WTC11 (cell line): ENCODE measurements at regions not wholly inside any gene's neighbourhood (a gene's known extent, or its start where the extent isn't known, plus 50 kb on each side); places are given as distances from the start of the nearest gene placed in this dataset.
A peak's percentile ranks its signal among the peaks of the same experiment; 100 is the strongest.

ENCODE experiments used
- ATAC-seq: fragments of 200-7000 bp; cut with Tn5 transposase; 2 replicates; pipeline ENCODE4 v1.10.0; 2021; ENCODE audit warnings: mild to moderate bottlenecking, moderate library complexity
- CTCF ChIA-PET: fragments of 300-600 bp; sonication (Branson Sonifier 250); formaldehyde crosslinking; loops from one replicate; lab custom pipeline; 2021; ENCODE audit warnings: antibody characterized with exemption; lab: Charles Lee
- POLR2A ChIA-PET: fragments of 350-600 bp; sonication (Branson Sonifier 250); formaldehyde crosslinking; loops from one replicate; lab custom pipeline; 2021; ENCODE audit warnings: antibody characterized with exemption; lab: Charles Lee
- DNase-seq: peaks from one replicate; pipeline ENCODE4 v3.0.0; 2021; ENCODE audit warnings: low spot score
- H3K27ac Mint-ChIP-seq: 2 replicates; pipeline ENCODE4 v1.8.0; 2021; ENCODE audit warnings: mixed read lengths
- H3K27me3 Mint-ChIP-seq: 2 replicates; pipeline ENCODE4 v1.8.0; 2021; ENCODE audit warnings: low read depth, mild to moderate bottlenecking, moderate library complexity, mixed read lengths
- H3K36me3 Mint-ChIP-seq: 2 replicates; pipeline ENCODE4 v1.8.0; 2021; ENCODE audit warnings: mixed read lengths
- H3K4me1 Mint-ChIP-seq: 2 replicates; pipeline ENCODE4 v1.8.0; 2022; ENCODE audit warnings: mixed read lengths
- H3K4me3 Mint-ChIP-seq: 2 replicates; pipeline ENCODE4 v1.8.0; 2021; ENCODE audit warnings: mild to moderate bottlenecking, moderate library complexity, mixed read lengths
- H3K9me3 Mint-ChIP-seq: 2 replicates; pipeline ENCODE4 v1.8.0; 2021; ENCODE audit warnings: mixed read lengths
- CREB1 ChIP-seq: sonication (generic); formaldehyde crosslinking; IDR thresholded peaks from 2 replicates; pipeline ENCODE4 v1.8.0; 2023; ENCODE audit warnings: mild to moderate bottlenecking, missing genetic modification reagents
- GABPB1 ChIP-seq: sonication (generic); formaldehyde crosslinking; IDR thresholded peaks from 2 replicates; pipeline ENCODE4 v1.8.1; 2023; ENCODE audit warnings: mild to moderate bottlenecking, missing genetic modification reagents
- IRF2 ChIP-seq: sonication (generic); formaldehyde crosslinking; IDR thresholded peaks from 2 replicates; pipeline ENCODE4 v1.8.0; 2022; ENCODE audit warnings: low read depth, missing genetic modification reagents, borderline replicate concordance
- NFYB ChIP-seq: sonication (generic); formaldehyde crosslinking; conservative IDR thresholded peaks from 2 replicates; pipeline ENCODE4 v1.8.0; 2022; ENCODE audit warnings: low read depth, missing genetic modification reagents
- NR1H2 ChIP-seq: sonication (generic); formaldehyde crosslinking; IDR thresholded peaks from 2 replicates; pipeline ENCODE4 v1.9.0; 2021; ENCODE audit warnings: mild to moderate bottlenecking, moderate library complexity, missing genetic modification reagents
- NR3C1 ChIP-seq: sonication (generic); formaldehyde crosslinking; conservative IDR thresholded peaks from 2 replicates; pipeline ENCODE4 v1.8.1; 2023; ENCODE audit warnings: low read depth, mild to moderate bottlenecking, missing genetic modification reagents
- OVOL2 ChIP-seq: fragments of 250-450 bp; sonication (Bioruptor Pico); IDR thresholded peaks from 2 replicates; pipeline ENCODE4 v1.9.0; 2021; ENCODE audit warnings: mild to moderate bottlenecking, borderline replicate concordance
- PRRX2 ChIP-seq: fragments of 250-450 bp; sonication (Bioruptor Pico); IDR thresholded peaks from 2 replicates; pipeline ENCODE4 v1.8.0; 2021; ENCODE audit warnings: mild to moderate bottlenecking
- RORB ChIP-seq: fragments of 250-450 bp; sonication (Bioruptor Pico); IDR thresholded peaks from 2 replicates; pipeline ENCODE4 v1.9.0; 2021; ENCODE audit warnings: mild to moderate bottlenecking
- ZNF138 ChIP-seq: sonication (generic); formaldehyde crosslinking; conservative IDR thresholded peaks from 2 replicates; pipeline ENCODE4 v1.8.1; 2022; ENCODE audit warnings: mild to moderate bottlenecking, moderate library complexity, missing genetic modification reagents
- ZNF396 ChIP-seq: fragments of 250-450 bp; sonication (Bioruptor Pico); IDR thresholded peaks from 2 replicates; pipeline ENCODE4 v1.8.0; 2021; ENCODE audit warnings: mild to moderate bottlenecking, moderate library complexity, borderline replicate concordance
- ZNF423 ChIP-seq: fragments of 250-450 bp; sonication (Bioruptor Pico); IDR thresholded peaks from 2 replicates; pipeline ENCODE4 v2.1.2; 2022; ENCODE audit warnings: mild to moderate bottlenecking, moderate library complexity
- TF ChIP-seq, protein P1 (sequence below): sonication (generic); formaldehyde crosslinking; IDR thresholded peaks from 2 replicates; pipeline ENCODE4 v1.8.0; 2022; ENCODE audit warnings: mild to moderate bottlenecking, missing genetic modification reagents
- TF ChIP-seq, protein P2 (sequence below): sonication (generic); formaldehyde crosslinking; IDR thresholded peaks from 2 replicates; pipeline ENCODE4 v1.8.0; 2023; ENCODE audit warnings: missing genetic modification reagents, mild to moderate bottlenecking, borderline replicate concordance
- TF ChIP-seq, protein P3 (sequence below): sonication (generic); formaldehyde crosslinking; IDR thresholded peaks from 2 replicates; pipeline ENCODE4 v1.8.1; 2022; ENCODE audit warnings: missing genetic modification reagents, borderline replicate concordance
- TF ChIP-seq, protein P4 (sequence below): sonication (generic); formaldehyde crosslinking; IDR thresholded peaks from 2 replicates; pipeline ENCODE4 v1.8.1; 2023; ENCODE audit warnings: mild to moderate bottlenecking, missing genetic modification reagents
- TF ChIP-seq, protein P5 (sequence below): fragments of 200-600 bp; IDR thresholded peaks from 2 replicates; pipeline ENCODE4 v1.8.0; 2022; ENCODE audit warnings: antibody characterized with exemption
- TF ChIP-seq, protein P6 (sequence below): sonication (generic); formaldehyde crosslinking; IDR thresholded peaks from 2 replicates; pipeline ENCODE4 v1.8.0; 2023; ENCODE audit warnings: missing genetic modification reagents
- TF ChIP-seq, protein P7 (sequence below): fragments of 250-450 bp; sonication (Bioruptor Pico); IDR thresholded peaks from 2 replicates; pipeline ENCODE4 v2.1.2; 2022; ENCODE audit warnings: mild to moderate bottlenecking, moderate library complexity
- TF ChIP-seq, protein P8 (sequence below): sonication (generic); formaldehyde crosslinking; IDR thresholded peaks from 2 replicates; pipeline ENCODE4 v1.8.1; 2022; ENCODE audit warnings: mild to moderate bottlenecking, moderate library complexity, missing genetic modification reagents

DNA sequence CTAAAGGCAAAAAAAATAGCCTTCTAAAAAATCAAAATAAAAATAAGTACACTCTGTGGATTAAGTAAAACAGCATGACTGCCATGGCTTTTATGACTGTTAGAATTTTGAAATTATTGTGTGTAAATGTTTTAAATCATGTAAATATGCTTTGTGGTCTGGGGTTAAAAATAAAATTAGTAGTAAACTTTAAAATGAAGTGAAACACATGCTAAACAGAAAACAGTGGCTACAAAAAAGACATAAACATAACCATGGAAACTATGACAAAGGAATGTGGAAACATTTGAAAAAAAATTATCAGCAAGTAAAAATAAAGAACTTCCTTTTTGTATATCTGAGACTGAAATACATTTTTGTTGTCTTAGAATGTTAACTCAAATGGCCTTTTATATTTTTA is 134.5 kb upstream of the SPEF2 start:
- CTCF ChIA-PET: no interaction called here
- no peaks in the 10 kb centered on the region for H3K27me3 Mint-ChIP-seq
- H3K4me1 Mint-ChIP-seq: peaks cover 52% of the 10 kb centered on the region
- TF ChIP-seq GABPB1 (CRISPR knock-in tag): no peak
- TF ChIP-seq, protein P1, sequence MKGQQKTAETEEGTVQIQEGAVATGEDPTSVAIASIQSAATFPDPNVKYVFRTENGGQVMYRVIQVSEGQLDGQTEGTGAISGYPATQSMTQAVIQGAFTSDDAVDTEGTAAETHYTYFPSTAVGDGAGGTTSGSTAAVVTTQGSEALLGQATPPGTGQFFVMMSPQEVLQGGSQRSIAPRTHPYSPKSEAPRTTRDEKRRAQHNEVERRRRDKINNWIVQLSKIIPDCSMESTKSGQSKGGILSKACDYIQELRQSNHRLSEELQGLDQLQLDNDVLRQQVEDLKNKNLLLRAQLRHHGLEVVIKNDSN (CRISPR knock-in tag): no peak
- TF ChIP-seq OVOL2: no peak
- TF ChIP-seq ZNF138: no peak
- no peak overlapping the region for H3K4me3 Mint-ChIP-seq
- no peak overlapping the region for H3K27ac Mint-ChIP-seq
- no peaks in the 10 kb centered on the region for H3K36me3 Mint-ChIP-seq
- ATAC-seq (no peak), DNase-seq (no peak)
- POLR2A ChIA-PET: no interaction called here
- H3K9me3 Mint-ChIP-seq: peaks cover 8% of the 10 kb centered on the region; the same call in 1 of the 2 replicates

DNA sequence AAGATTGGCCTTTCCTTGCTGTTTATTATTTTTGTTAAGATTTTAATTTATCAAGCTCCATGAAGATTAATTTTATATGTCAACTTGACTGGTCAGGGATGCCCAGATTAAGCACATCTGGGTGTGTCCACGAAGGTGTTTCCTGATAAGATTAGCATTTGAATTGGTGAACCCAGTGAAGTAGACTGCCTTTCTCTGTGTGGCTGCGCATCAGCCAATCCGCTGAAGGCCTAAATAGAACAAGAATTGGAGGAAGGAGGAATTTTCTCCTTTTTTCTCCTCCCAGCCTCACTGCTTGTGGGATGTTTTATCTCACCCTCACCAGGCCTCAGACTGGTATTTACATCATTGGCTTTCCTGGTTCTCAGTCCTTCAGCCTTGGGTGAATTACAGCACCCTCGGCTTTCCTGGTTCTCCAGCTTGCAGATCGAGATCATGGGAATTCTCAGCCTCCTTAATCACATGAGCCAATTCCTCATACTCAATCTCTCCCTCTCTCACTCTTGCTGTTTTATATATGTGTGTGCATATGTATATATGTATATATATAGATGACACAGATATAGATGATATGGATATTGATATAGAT is 135.4 kb upstream of the SPEF2 start:
- Mint-ChIP-seq H3K9me3 (peaks cover 8% of the 10 kb centered on the region; the same call in 1 of the 2 replicates), H3K27me3 (no peaks in the 10 kb centered on the region), H3K4me1 (peaks cover 52% of the 10 kb centered on the region), H3K36me3 (no peaks in the 10 kb centered on the region), H3K4me3 (no peak overlapping the region), H3K27ac (no peak overlapping the region)
- ChIA-PET POLR2A (no interaction called here), CTCF (no interaction called here)
- TF ChIP-seq PRRX2 (CRISPR knock-in tag) (no peak), ZNF423 (CRISPR knock-in tag) (no peak), OVOL2 (no peak), NFYB (CRISPR knock-in tag) (no peak), NR1H2 (CRISPR knock-in tag) (no peak), IRF2 (CRISPR knock-in tag) (no peak), CREB1 (CRISPR knock-in tag) (no peak), NR3C1 (no peak), ZNF396 (CRISPR knock-in tag) (no peak), RORB (CRISPR knock-in tag) (no peak)
- TF ChIP-seq, protein P2, sequence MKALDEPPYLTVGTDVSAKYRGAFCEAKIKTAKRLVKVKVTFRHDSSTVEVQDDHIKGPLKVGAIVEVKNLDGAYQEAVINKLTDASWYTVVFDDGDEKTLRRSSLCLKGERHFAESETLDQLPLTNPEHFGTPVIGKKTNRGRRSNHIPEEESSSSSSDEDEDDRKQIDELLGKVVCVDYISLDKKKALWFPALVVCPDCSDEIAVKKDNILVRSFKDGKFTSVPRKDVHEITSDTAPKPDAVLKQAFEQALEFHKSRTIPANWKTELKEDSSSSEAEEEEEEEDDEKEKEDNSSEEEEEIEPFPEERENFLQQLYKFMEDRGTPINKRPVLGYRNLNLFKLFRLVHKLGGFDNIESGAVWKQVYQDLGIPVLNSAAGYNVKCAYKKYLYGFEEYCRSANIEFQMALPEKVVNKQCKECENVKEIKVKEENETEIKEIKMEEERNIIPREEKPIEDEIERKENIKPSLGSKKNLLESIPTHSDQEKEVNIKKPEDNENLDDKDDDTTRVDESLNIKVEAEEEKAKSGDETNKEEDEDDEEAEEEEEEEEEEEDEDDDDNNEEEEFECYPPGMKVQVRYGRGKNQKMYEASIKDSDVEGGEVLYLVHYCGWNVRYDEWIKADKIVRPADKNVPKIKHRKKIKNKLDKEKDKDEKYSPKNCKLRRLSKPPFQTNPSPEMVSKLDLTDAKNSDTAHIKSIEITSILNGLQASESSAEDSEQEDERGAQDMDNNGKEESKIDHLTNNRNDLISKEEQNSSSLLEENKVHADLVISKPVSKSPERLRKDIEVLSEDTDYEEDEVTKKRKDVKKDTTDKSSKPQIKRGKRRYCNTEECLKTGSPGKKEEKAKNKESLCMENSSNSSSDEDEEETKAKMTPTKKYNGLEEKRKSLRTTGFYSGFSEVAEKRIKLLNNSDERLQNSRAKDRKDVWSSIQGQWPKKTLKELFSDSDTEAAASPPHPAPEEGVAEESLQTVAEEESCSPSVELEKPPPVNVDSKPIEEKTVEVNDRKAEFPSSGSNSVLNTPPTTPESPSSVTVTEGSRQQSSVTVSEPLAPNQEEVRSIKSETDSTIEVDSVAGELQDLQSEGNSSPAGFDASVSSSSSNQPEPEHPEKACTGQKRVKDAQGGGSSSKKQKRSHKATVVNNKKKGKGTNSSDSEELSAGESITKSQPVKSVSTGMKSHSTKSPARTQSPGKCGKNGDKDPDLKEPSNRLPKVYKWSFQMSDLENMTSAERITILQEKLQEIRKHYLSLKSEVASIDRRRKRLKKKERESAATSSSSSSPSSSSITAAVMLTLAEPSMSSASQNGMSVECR (CRISPR knock-in tag): no peak
- TF ChIP-seq, protein P3, sequence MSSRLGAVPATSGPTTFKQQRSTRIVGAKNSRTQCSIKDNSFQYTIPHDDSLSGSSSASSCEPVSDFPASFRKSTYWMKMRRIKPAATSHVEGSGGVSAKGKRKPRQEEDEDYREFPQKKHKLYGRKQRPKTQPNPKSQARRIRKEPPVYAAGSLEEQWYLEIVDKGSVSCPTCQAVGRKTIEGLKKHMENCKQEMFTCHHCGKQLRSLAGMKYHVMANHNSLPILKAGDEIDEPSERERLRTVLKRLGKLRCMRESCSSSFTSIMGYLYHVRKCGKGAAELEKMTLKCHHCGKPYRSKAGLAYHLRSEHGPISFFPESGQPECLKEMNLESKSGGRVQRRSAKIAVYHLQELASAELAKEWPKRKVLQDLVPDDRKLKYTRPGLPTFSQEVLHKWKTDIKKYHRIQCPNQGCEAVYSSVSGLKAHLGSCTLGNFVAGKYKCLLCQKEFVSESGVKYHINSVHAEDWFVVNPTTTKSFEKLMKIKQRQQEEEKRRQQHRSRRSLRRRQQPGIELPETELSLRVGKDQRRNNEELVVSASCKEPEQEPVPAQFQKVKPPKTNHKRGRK (CRISPR knock-in tag): no peak
- TF ChIP-seq, protein P4, sequence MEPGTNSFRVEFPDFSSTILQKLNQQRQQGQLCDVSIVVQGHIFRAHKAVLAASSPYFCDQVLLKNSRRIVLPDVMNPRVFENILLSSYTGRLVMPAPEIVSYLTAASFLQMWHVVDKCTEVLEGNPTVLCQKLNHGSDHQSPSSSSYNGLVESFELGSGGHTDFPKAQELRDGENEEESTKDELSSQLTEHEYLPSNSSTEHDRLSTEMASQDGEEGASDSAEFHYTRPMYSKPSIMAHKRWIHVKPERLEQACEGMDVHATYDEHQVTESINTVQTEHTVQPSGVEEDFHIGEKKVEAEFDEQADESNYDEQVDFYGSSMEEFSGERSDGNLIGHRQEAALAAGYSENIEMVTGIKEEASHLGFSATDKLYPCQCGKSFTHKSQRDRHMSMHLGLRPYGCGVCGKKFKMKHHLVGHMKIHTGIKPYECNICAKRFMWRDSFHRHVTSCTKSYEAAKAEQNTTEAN (CRISPR knock-in tag): no peak
- TF ChIP-seq, protein P5, sequence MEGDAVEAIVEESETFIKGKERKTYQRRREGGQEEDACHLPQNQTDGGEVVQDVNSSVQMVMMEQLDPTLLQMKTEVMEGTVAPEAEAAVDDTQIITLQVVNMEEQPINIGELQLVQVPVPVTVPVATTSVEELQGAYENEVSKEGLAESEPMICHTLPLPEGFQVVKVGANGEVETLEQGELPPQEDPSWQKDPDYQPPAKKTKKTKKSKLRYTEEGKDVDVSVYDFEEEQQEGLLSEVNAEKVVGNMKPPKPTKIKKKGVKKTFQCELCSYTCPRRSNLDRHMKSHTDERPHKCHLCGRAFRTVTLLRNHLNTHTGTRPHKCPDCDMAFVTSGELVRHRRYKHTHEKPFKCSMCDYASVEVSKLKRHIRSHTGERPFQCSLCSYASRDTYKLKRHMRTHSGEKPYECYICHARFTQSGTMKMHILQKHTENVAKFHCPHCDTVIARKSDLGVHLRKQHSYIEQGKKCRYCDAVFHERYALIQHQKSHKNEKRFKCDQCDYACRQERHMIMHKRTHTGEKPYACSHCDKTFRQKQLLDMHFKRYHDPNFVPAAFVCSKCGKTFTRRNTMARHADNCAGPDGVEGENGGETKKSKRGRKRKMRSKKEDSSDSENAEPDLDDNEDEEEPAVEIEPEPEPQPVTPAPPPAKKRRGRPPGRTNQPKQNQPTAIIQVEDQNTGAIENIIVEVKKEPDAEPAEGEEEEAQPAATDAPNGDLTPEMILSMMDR: no peak
- TF ChIP-seq, protein P6, sequence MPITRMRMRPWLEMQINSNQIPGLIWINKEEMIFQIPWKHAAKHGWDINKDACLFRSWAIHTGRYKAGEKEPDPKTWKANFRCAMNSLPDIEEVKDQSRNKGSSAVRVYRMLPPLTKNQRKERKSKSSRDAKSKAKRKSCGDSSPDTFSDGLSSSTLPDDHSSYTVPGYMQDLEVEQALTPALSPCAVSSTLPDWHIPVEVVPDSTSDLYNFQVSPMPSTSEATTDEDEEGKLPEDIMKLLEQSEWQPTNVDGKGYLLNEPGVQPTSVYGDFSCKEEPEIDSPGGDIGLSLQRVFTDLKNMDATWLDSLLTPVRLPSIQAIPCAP (CRISPR knock-in tag): no peak
- TF ChIP-seq, protein P7, sequence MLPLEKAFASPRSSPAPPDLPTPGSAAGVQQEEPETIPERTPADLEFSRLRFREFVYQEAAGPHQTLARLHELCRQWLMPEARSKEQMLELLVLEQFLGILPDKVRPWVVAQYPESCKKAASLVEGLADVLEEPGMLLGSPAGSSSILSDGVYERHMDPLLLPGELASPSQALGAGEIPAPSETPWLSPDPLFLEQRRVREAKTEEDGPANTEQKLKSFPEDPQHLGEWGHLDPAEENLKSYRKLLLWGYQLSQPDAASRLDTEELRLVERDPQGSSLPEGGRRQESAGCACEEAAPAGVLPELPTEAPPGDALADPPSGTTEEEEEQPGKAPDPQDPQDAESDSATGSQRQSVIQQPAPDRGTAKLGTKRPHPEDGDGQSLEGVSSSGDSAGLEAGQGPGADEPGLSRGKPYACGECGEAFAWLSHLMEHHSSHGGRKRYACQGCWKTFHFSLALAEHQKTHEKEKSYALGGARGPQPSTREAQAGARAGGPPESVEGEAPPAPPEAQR (CRISPR knock-in tag): no peak
- TF ChIP-seq, protein P8, sequence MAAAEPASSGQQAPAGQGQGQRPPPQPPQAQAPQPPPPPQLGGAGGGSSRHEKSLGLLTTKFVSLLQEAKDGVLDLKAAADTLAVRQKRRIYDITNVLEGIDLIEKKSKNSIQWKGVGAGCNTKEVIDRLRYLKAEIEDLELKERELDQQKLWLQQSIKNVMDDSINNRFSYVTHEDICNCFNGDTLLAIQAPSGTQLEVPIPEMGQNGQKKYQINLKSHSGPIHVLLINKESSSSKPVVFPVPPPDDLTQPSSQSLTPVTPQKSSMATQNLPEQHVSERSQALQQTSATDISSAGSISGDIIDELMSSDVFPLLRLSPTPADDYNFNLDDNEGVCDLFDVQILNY (CRISPR knock-in tag): no peak
- ATAC-seq: peak; percentile 82
- DNase-seq: no peak
